ENCODE measurements at regions not wholly inside any gene's neighbourhood (a gene's known extent, or its start where the extent isn't known, plus 50 kb on each side); places are given as distances from the start of the nearest gene placed in this dataset.

DNA sequence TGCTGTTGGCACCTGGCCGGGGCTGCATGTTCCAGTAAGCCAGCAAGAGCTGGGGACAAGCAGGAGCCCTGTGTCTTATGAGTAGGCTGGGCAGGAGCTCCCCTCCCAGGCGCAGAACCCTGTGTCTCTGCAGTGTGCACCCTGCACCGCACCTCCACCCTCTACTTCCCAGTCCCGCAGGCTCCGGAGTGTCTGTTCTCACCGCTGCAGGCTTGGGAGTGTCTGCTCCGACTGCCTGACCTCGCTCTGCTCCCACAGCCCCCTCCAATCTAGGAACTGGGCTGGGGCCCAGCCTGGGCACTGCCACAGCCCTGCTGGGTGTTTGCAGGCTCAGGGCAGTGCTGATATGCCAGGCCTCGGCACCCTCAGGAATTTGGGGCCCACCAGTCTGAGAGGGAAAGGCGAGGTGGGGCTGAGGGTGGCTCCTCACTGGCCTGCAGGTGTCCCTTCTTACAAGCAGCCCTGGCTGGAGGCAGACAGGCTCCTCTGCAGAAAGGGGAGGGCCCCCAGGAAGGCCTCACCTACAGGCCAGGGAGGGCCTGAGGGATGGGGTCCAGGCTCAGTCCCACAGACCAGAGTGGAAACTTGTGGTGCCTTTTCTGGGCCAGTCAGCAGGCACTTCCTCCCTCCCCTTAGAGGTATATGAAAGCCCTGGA lies 871.6 kb upstream of the GJE1 start:
- Histone ChIP-seq H3K4me1 (ENCODE audit: control insufficient read depth, insufficient read depth, low read length) (no peaks in the 10 kb centered on the region), H3K27ac (ENCODE audit: low read length) (no peak overlapping the region), H3K4me3 (ENCODE audit: low read length) (no peak overlapping the region), H3K27me3 (ENCODE audit: control insufficient read depth, insufficient read depth, low read length) (no peaks in the 10 kb centered on the region), H3K9me3 (ENCODE audit: control insufficient read depth, insufficient read depth, low read length) (no peaks in the 10 kb centered on the region), H3K36me3 (ENCODE audit: control insufficient read depth, insufficient read depth, low read length) (no peaks in the 10 kb centered on the region)
- WGBS (ENCODE audit: insufficient coverage, insufficient read length), result no CpG with 5 or more reads among the region's 10 CpGs
- no peak for DNase-seq (ENCODE audit: low read depth, low spot score)

DNA sequence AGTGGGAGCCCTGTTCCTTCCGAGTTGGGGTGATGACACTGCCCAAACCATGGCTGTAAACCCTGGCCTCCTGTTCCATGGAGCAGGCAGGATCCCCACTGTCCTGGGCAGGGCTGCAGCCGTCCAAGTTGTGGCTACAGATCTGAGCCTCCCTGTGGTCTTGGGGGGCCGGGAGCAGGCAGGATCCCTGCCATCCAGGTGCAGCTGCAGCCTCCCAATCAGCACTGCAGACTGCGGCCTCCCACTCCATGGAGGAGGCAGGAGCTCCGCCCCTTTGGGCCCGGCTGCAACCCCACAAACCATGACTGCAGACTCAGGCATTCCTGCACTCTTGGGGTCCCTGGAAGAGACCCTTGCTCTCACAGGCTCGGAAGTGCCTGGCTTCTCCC lies 872.1 kb upstream of the GJE1 start:
- Histone ChIP-seq H3K36me3 (ENCODE audit: control insufficient read depth, insufficient read depth, low read length) (no peaks in the 10 kb centered on the region), H3K27me3 (ENCODE audit: control insufficient read depth, insufficient read depth, low read length) (no peaks in the 10 kb centered on the region), H3K4me3 (ENCODE audit: low read length) (no peak overlapping the region), H3K4me1 (ENCODE audit: control insufficient read depth, insufficient read depth, low read length) (no peaks in the 10 kb centered on the region), H3K9me3 (ENCODE audit: control insufficient read depth, insufficient read depth, low read length) (no peaks in the 10 kb centered on the region), H3K27ac (ENCODE audit: low read length) (no peak overlapping the region)
- no peak for DNase-seq (ENCODE audit: low read depth, low spot score)
- WGBS (ENCODE audit: insufficient coverage, insufficient read length), result no CpG with 5 or more reads among the region's 7 CpGs

DNA sequence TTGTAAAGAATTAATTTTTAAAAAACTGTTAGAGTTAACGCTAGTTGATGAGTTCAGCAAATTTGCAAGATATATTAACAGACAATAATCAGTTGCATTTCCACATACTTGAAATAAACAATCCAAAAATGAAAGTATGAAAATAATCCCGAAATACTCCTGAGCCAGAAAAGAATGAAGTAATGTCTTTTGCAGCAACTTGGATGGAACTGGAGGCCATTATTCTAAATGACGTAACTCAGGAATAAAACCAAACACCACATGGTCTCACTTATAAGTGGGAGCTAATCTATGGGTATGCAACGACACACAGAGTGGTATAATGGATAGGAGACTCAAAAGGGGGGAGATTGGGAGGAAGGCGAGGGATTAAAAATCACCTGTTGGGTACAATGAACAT lies 872.9 kb upstream of the GJE1 start:
- no peaks in the 10 kb centered on the region for H3K27me3 ChIP-seq (ENCODE audit: control insufficient read depth, insufficient read depth, low read length)
- no peaks in the 10 kb centered on the region for H3K36me3 ChIP-seq (ENCODE audit: control insufficient read depth, insufficient read depth, low read length)
- H3K4me1 ChIP-seq (ENCODE audit: control insufficient read depth, insufficient read depth, low read length), result no peaks in the 10 kb centered on the region
- H3K4me3 ChIP-seq (ENCODE audit: low read length), result no peak overlapping the region
- WGBS (ENCODE audit: insufficient coverage, insufficient read length), result no CpG with 5 or more reads among the region's 5 CpGs
- no peaks in the 10 kb centered on the region for H3K9me3 ChIP-seq (ENCODE audit: control insufficient read depth, insufficient read depth, low read length)
- no peak overlapping the region for H3K27ac ChIP-seq (ENCODE audit: low read length)
- DNase-seq (ENCODE audit: low read depth, low spot score), result no peak

DNA sequence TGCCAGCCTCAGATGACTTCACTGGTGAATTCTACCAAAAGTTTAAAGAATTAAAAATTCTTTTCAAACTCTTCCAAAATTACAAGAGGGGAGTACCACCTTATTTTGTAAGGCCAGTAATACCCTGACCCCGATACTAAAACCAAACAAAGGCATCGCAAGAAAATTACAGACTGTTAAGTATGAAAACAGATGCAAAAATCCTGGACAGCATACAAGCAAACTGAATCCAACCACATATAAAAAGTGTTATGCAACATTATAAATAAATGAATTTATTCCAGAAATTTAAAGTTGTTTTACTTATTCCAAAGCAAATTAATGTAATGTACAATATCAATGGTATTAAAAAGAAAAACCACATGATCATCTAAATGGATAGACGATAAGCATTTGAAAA lies 873.6 kb upstream of the GJE1 start:
- DNase-seq (ENCODE audit: low read depth, low spot score), result no peak
- H3K4me1 ChIP-seq (ENCODE audit: control insufficient read depth, insufficient read depth, low read length), result no peaks in the 10 kb centered on the region

DNA sequence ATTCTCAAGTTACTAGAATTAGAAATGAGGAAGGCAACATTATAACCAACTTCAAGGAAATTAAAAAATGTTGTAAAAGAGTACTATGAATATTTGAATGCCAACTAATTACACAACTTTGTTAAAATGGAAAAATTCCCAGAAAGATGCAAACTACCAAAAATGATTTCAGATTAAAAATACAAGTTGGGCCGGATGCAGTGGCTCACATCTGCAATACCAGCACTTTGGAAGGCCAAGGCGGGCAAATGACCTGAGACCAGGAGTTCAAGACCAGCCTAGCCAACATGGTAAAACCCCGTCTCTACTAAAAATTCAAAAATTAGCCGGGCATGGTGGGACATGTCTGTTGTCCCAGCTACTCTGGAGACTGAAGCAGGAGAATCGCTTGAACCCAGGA lies 874.2 kb upstream of the GJE1 start:
- Histone ChIP-seq H3K36me3 (ENCODE audit: control insufficient read depth, insufficient read depth, low read length) (no peaks in the 10 kb centered on the region), H3K27ac (ENCODE audit: low read length) (no peak overlapping the region), H3K9me3 (ENCODE audit: control insufficient read depth, insufficient read depth, low read length) (no peaks in the 10 kb centered on the region), H3K4me3 (ENCODE audit: low read length) (no peak overlapping the region), H3K27me3 (ENCODE audit: control insufficient read depth, insufficient read depth, low read length) (no peaks in the 10 kb centered on the region), H3K4me1 (ENCODE audit: control insufficient read depth, insufficient read depth, low read length) (no peaks in the 10 kb centered on the region)
- no CpG with 5 or more reads among the region's 5 CpGs for WGBS (ENCODE audit: insufficient coverage, insufficient read length)
- DNase-seq (ENCODE audit: low read depth, low spot score), result no peak

More for the DNA sequence above, 873.6 kb upstream of the GJE1 start:
- no peaks in the 10 kb centered on the region for H3K36me3 ChIP-seq (ENCODE audit: control insufficient read depth, insufficient read depth, low read length)
- no peak overlapping the region for H3K4me3 ChIP-seq (ENCODE audit: low read length)
- no peaks in the 10 kb centered on the region for H3K27me3 ChIP-seq (ENCODE audit: control insufficient read depth, insufficient read depth, low read length)
- no peak overlapping the region for H3K27ac ChIP-seq (ENCODE audit: low read length)
- H3K9me3 ChIP-seq (ENCODE audit: control insufficient read depth, insufficient read depth, low read length), result no peaks in the 10 kb centered on the region
- no CpG with 5 or more reads among the region's 3 CpGs for WGBS (ENCODE audit: insufficient coverage, insufficient read length)

DNA sequence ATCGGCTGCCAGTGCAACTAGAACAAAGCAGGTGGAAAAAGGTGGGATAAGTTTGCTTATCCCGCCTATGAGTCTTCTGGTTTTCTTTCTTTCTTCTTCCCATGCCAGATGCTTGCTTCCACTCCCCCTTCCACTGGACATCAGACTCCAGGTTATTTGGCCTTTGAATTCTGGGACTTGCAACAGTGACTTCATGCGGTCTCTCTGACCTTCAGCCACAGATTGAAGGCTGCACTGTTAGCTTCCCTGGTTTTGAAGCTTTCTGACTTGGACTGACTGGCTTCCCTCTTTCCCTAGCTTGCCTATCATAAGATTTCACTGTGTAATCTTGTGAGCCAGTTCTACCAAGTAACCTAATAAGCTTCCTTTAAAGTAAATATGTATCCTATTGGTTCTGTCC lies 878.4 kb upstream of the GJE1 start:
- H3K27me3 ChIP-seq (ENCODE audit: control insufficient read depth, insufficient read depth, low read length), result no peaks in the 10 kb centered on the region
- WGBS (ENCODE audit: insufficient coverage, insufficient read length), result no CpG with 5 or more reads among the region's 3 CpGs
- no peaks in the 10 kb centered on the region for H3K9me3 ChIP-seq (ENCODE audit: control insufficient read depth, insufficient read depth, low read length)
- no peak for DNase-seq (ENCODE audit: low read depth, low spot score)
- no peak overlapping the region for H3K27ac ChIP-seq (ENCODE audit: low read length)
- no peaks in the 10 kb centered on the region for H3K36me3 ChIP-seq (ENCODE audit: control insufficient read depth, insufficient read depth, low read length)
- H3K4me3 ChIP-seq (ENCODE audit: low read length), result no peak overlapping the region
- no peaks in the 10 kb centered on the region for H3K4me1 ChIP-seq (ENCODE audit: control insufficient read depth, insufficient read depth, low read length)

DNA sequence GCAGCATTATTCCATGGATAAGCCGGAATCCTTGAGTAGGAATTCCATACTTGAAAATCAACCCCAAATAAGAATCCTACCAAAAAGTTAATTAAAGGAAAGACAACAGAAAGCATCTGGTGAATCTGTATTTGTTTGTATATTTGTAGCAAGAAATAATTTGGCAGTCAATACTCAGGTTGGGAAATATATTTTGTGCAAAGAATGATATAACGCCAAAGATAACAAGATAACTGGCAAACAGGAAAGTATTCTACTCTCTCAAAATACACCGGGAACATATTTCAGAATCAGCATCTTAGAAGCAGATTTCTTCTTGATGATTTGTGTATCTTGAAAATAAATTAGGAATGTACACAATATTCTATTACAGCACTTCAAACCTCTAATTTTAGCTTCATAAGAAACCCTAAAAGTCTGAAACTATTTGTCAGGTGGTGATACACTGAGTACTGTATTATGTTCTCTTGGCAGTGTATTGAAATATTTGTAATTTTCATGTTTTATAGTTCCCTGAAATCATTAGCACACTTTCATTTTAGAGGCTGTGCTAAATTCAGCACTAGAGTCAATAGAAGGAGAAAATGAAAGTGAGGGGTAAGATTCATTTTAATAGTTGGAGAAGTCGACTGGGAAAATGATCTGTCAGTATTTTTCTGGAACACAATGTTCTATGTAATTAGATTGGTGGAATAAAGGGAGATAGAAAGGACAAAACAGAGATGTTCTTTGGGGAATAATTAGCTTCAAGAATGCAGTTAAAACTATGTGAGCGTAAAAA lies 879.7 kb upstream of the GJE1 start:
- Histone ChIP-seq H3K36me3 (ENCODE audit: control insufficient read depth, insufficient read depth, low read length) (no peaks in the 10 kb centered on the region), H3K27ac (ENCODE audit: low read length) (no peak overlapping the region), H3K27me3 (ENCODE audit: control insufficient read depth, insufficient read depth, low read length) (no peaks in the 10 kb centered on the region), H3K4me3 (ENCODE audit: low read length) (no peak overlapping the region), H3K4me1 (ENCODE audit: control insufficient read depth, insufficient read depth, low read length) (no peaks in the 10 kb centered on the region), H3K9me3 (ENCODE audit: control insufficient read depth, insufficient read depth, low read length) (no peaks in the 10 kb centered on the region)
- no peak for DNase-seq (ENCODE audit: low read depth, low spot score)
- WGBS (ENCODE audit: insufficient coverage, insufficient read length), result 100% methylated on average over 1 of the region's 5 CpGs

DNA sequence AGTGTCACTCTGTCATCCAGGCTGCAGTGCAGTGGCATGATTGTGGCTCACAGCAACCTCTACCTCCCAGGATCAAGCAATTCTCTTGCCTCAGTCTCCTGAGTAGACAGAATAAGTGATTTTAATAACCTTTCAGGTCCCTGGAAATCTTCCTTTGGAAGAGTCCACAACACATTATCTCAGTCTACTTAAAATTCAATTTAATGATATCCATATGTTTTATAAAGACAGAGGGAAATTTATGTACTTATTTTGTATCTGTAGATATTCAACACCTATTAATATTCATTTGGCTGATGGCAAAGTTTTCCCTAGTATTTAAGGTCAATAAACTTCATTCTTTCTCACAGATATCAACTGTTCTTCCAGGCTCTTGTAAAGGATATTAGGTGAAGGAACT lies 881.4 kb upstream of the GJE1 start:
- no peaks in the 10 kb centered on the region for H3K27me3 ChIP-seq (ENCODE audit: control insufficient read depth, insufficient read depth, low read length)
- H3K27ac ChIP-seq (ENCODE audit: low read length), result no peak overlapping the region
- H3K4me3 ChIP-seq (ENCODE audit: low read length), result no peak overlapping the region
- H3K4me1 ChIP-seq (ENCODE audit: control insufficient read depth, insufficient read depth, low read length), result no peaks in the 10 kb centered on the region
- H3K9me3 ChIP-seq (ENCODE audit: control insufficient read depth, insufficient read depth, low read length), result no peaks in the 10 kb centered on the region
- no peaks in the 10 kb centered on the region for H3K36me3 ChIP-seq (ENCODE audit: control insufficient read depth, insufficient read depth, low read length)
- DNase-seq (ENCODE audit: low read depth, low spot score), result no peak

DNA sequence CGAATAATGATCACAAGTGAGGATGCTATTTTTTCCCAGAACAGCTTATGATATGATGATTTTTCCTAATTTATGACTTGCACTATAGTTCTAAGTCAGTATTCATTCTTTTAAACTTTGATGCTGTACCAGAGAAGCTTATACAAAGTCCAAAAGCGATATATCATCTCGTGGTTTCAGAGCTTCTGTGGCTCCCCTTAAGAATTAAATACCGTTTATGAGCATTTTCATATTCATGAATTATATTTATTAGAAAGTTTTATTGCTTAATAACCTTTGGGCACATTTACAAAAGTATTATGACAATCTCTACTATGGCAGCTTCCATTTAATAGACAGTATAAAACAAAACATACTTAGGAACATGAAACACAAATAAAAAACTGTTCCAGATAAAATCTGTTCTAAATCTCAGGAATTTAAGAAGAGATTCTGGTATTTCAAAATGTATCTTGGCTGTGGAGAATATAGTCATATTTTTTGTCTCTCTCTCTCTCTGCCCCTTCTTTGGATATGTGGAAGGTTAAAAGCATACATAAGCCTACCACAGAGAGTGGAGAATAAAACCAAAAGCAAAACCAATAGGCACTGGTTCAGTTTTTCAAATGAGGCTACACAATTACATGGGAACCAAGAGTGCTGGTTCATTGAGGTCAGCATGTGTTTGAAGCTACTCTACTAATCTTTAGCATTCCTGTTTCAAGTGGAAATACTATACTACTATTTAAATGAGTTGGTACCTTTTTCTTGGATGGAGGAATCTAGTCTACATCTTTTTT lies 884.5 kb upstream of the GJE1 start:
- Histone ChIP-seq H3K4me1 (ENCODE audit: control insufficient read depth, insufficient read depth, low read length) (no peaks in the 10 kb centered on the region), H3K36me3 (ENCODE audit: control insufficient read depth, insufficient read depth, low read length) (no peaks in the 10 kb centered on the region), H3K9me3 (ENCODE audit: control insufficient read depth, insufficient read depth, low read length) (no peaks in the 10 kb centered on the region), H3K4me3 (ENCODE audit: low read length) (no peak overlapping the region), H3K27ac (ENCODE audit: low read length) (no peak overlapping the region), H3K27me3 (ENCODE audit: control insufficient read depth, insufficient read depth, low read length) (no peaks in the 10 kb centered on the region)
- WGBS (ENCODE audit: insufficient coverage, insufficient read length), result no CpG with 5 or more reads among the region's 4 CpGs
- no peak for DNase-seq (ENCODE audit: low read depth, low spot score)

DNA sequence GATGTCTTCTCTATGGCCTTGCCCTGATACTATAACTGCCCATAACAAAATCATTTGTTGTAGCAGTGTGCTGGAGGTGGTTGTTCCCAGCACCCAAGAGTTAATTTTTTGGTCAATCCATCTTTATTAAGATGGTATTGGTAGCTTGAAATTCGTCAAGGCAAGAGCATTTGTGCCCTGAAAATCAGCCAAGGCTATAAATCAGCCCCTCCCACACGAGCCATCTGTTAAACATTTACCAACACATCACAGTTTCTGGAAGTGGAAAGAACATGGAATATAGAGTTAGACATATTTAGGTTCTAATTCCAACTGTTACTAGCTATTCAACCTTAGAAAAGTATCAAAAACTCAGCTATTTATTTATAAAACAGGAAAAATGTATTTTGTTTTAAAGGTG lies 888.4 kb upstream of the GJE1 start:
- Histone ChIP-seq H3K27me3 (ENCODE audit: control insufficient read depth, insufficient read depth, low read length) (no peaks in the 10 kb centered on the region), H3K36me3 (ENCODE audit: control insufficient read depth, insufficient read depth, low read length) (no peaks in the 10 kb centered on the region), H3K4me1 (ENCODE audit: control insufficient read depth, insufficient read depth, low read length) (no peaks in the 10 kb centered on the region; the same call in 1 of the 2 replicates), H3K9me3 (ENCODE audit: control insufficient read depth, insufficient read depth, low read length) (no peaks in the 10 kb centered on the region), H3K4me3 (ENCODE audit: low read length) (no peak overlapping the region), H3K27ac (ENCODE audit: low read length) (no peak overlapping the region)
- DNase-seq (ENCODE audit: low read depth, low spot score), result no peak
- no CpG with 5 or more reads among the region's 2 CpGs for WGBS (ENCODE audit: insufficient coverage, insufficient read length)

Measured in iPS DF 6.9 (cell line).